ENCODE measurements at regions not wholly inside any gene's neighbourhood (a gene's known extent, or its start where the extent isn't known, plus 50 kb on each side); places are given as distances from the start of the nearest gene placed in this dataset.

GRCh38 chr16:6891496-6891895, 441.1 kb upstream of the RBFOX1 start:
- TF ChIP-seq, protein P1, sequence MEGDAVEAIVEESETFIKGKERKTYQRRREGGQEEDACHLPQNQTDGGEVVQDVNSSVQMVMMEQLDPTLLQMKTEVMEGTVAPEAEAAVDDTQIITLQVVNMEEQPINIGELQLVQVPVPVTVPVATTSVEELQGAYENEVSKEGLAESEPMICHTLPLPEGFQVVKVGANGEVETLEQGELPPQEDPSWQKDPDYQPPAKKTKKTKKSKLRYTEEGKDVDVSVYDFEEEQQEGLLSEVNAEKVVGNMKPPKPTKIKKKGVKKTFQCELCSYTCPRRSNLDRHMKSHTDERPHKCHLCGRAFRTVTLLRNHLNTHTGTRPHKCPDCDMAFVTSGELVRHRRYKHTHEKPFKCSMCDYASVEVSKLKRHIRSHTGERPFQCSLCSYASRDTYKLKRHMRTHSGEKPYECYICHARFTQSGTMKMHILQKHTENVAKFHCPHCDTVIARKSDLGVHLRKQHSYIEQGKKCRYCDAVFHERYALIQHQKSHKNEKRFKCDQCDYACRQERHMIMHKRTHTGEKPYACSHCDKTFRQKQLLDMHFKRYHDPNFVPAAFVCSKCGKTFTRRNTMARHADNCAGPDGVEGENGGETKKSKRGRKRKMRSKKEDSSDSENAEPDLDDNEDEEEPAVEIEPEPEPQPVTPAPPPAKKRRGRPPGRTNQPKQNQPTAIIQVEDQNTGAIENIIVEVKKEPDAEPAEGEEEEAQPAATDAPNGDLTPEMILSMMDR (IDR thresholded peaks at IDR 0.05), result no peak
- H3K9me3 ChIP-seq, result no peaks in the 10 kb centered on the region
- no peaks in the 10 kb centered on the region for H3K4me1 ChIP-seq
- DNase-seq (ENCODE audit: low spot score), result no peak
- H3K27me3 ChIP-seq, result no peaks in the 10 kb centered on the region
- H3K27ac ChIP-seq, result no peak overlapping the region
- H3K4me3 ChIP-seq, result no peak overlapping the region
- no peaks in the 10 kb centered on the region for H3K36me3 ChIP-seq

DNA sequence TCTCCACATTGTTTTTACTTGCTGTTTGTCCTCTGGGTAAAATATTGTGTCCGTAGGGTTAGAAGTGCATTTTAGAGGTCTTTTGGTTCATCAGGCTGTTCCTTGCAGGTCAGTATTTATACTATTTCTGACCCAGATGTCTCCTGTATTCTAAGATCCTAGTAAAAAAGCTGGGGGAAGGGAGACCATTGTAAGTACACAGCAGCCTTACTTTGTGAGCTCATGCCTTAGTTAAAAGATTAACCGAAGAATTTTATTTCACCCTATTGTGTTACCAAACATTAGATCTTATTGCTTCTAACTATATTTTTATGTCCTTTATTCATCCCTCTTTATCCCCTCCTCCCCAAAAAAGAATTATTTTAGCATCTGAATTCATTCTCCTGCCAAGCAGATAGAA, 444.1 kb upstream of the RBFOX1 start:
- H3K27me3 ChIP-seq, result no peaks in the 10 kb centered on the region
- H3K36me3 ChIP-seq, result no peaks in the 10 kb centered on the region
- no peaks in the 10 kb centered on the region for H3K4me1 ChIP-seq
- H3K9me3 ChIP-seq, result no peaks in the 10 kb centered on the region
- no peak overlapping the region for H3K4me3 ChIP-seq
- no peak overlapping the region for H3K27ac ChIP-seq
- TF ChIP-seq, protein P1 (IDR thresholded peaks at IDR 0.05), result no peak
- DNase-seq (ENCODE audit: low spot score), result no peak

DNA sequence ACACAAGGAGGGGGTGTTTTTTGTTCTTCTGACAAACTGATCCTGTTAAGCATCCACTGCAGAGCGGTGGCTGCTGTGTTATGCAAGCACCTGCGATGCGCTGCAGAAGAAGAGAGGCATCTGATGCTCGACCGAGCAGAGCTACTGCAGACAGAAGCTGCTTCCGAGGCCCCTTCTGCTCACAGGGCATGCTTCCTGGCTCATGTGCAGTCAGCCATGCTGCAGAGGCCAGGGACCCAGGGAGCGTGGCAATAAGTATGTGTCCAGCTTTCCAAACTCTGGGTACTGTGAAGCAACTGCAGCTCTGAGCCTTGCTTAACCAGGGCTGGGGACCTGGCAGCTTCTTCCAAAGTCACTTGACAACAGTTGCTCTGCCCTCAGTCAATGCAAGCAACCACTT, 448.6 kb upstream of the RBFOX1 start:
- TF ChIP-seq, protein P1 (IDR thresholded peaks at IDR 0.05), result no peak
- H3K9me3 ChIP-seq, result no peaks in the 10 kb centered on the region
- H3K36me3 ChIP-seq, result no peaks in the 10 kb centered on the region
- H3K4me1 ChIP-seq, result no peaks in the 10 kb centered on the region
- H3K4me3 ChIP-seq, result no peak overlapping the region
- no peaks in the 10 kb centered on the region for H3K27me3 ChIP-seq
- no peak for DNase-seq (ENCODE audit: low spot score)
- no peak overlapping the region for H3K27ac ChIP-seq

- Histone ChIP-seq H3K27ac (no peak overlapping the region), H3K4me1 (no peaks in the 10 kb centered on the region), H3K36me3 (no peaks in the 10 kb centered on the region), H3K9me3 (no peaks in the 10 kb centered on the region), H3K4me3 (no peak overlapping the region), H3K27me3 (no peaks in the 10 kb centered on the region)
- no peak for DNase-seq (ENCODE audit: low spot score)
- TF ChIP-seq, protein P1 (IDR thresholded peaks at IDR 0.05), result no peak
Observed at GRCh38 chr16:6880263-6880662, 452.4 kb upstream of the RBFOX1 start.

GRCh38 chr16:6864671-6865070, 468.0 kb upstream of the RBFOX1 start:
- Histone ChIP-seq H3K4me1 (no peaks in the 10 kb centered on the region), H3K9me3 (no peaks in the 10 kb centered on the region)

GRCh38 chr16:6864244-6864643, 468.4 kb upstream of the RBFOX1 start:
- Histone ChIP-seq H3K4me3 (no peak overlapping the region), H3K27me3 (no peaks in the 10 kb centered on the region), H3K27ac (no peak overlapping the region), H3K4me1 (no peaks in the 10 kb centered on the region), H3K36me3 (no peaks in the 10 kb centered on the region), H3K9me3 (no peaks in the 10 kb centered on the region)
- DNase-seq (ENCODE audit: low spot score), result no peak
- TF ChIP-seq, protein P1 (IDR thresholded peaks at IDR 0.05), result no peak

More at GRCh38 chr16:6864671-6865070, 468.0 kb upstream of the RBFOX1 start:
- no peak for DNase-seq (ENCODE audit: low spot score)
- Histone ChIP-seq H3K36me3 (no peaks in the 10 kb centered on the region), H3K4me3 (no peak overlapping the region), H3K27ac (no peak overlapping the region), H3K27me3 (no peaks in the 10 kb centered on the region)
- TF ChIP-seq, protein P1 (IDR thresholded peaks at IDR 0.05), result no peak

Data from right atrium auricular region (tissue), 2 donors.